Hepatocyte (in vitro differentiated cells): ENCODE measurements at regions not wholly inside any gene's neighbourhood (a gene's known extent, or its start where the extent isn't known, plus 50 kb on each side); places are given as distances from the start of the nearest gene placed in this dataset.

Experiments used
- DNase-seq: peaks from one replicate; pipeline ENCODE4 v3.0.0-alpha.2; 2016; ENCODE audit warnings: low spot score
- H2AFZ ChIP-seq: fragments of 200-600 bp; sonication (generic); 2 replicates; pipeline ENCODE4 v1.6.0; 2016; ENCODE audit warnings: antibody characterized with exemption, mild to moderate bottlenecking
- H3K27ac ChIP-seq: fragments of 200-600 bp; sonication (generic); 2 replicates; pipeline ENCODE4 v1.5.1; 2016; ENCODE audit warnings: mild to moderate bottlenecking
- H3K27me3 ChIP-seq: fragments of 200-600 bp; sonication (generic); 2 replicates; pipeline ENCODE4 v1.6.1; 2016
- H3K36me3 ChIP-seq: fragments of 200-600 bp; sonication (generic); replicated peaks from 2 replicates; pipeline ENCODE4 v1.5.1; 2016; ENCODE audit warnings: low read depth; ENCODE audit not compliant: insufficient read depth
- H3K4me1 ChIP-seq: fragments of 200-600 bp; sonication (generic); 2 replicates; pipeline ENCODE4 v1.5.1; 2016; ENCODE audit warnings: mild to moderate bottlenecking, moderate library complexity; ENCODE audit not compliant: insufficient read depth
- H3K4me2 ChIP-seq: fragments of 200-600 bp; sonication (generic); 2 replicates; pipeline ENCODE4 v1.6.0; 2016
- H3K4me3 ChIP-seq: fragments of 200-600 bp; sonication (generic); 2 replicates; pipeline ENCODE4 v1.5.1; 2016; ENCODE audit warnings: mild to moderate bottlenecking
- H3K79me2 ChIP-seq: fragments of 200-600 bp; sonication (generic); 2 replicates; pipeline ENCODE4 v1.6.0; 2017; ENCODE audit warnings: mild to moderate bottlenecking
- H3K9me2 ChIP-seq: fragments of 200-600 bp; sonication (generic); replicated peaks from 2 replicates; pipeline ENCODE4 v1.6.0; 2017; ENCODE audit warnings: mild to moderate bottlenecking; ENCODE audit not compliant: insufficient read depth
- H3K9me3 ChIP-seq: fragments of 200-600 bp; sonication (generic); 2 replicates; pipeline ENCODE4 v1.5.1; 2016; ENCODE audit warnings: low read depth, mild to moderate bottlenecking
- H4K20me1 ChIP-seq: fragments of 200-600 bp; sonication (generic); 2 replicates; pipeline ENCODE4 v1.6.0; 2016; ENCODE audit warnings: mild to moderate bottlenecking; ENCODE audit not compliant: insufficient read depth, poor library complexity, severe bottlenecking
- CTCF ChIP-seq: fragments of 200-600 bp; sonication (generic); IDR thresholded peaks from 2 replicates; pipeline ENCODE4 v1.5.1; 2016; ENCODE audit warnings: antibody characterized with exemption, mild to moderate bottlenecking; ENCODE audit not compliant: poor library complexity
- EZH2 ChIP-seq: fragments of 200-600 bp; sonication (generic); IDR thresholded peaks from 2 replicates; pipeline ENCODE4 v1.6.1; 2016; ENCODE audit warnings: antibody characterized with exemption, mild to moderate bottlenecking, borderline replicate concordance
- EZH2phosphoT487 ChIP-seq: fragments of 200-600 bp; sonication (generic); IDR thresholded peaks from one replicate; pipeline ENCODE4 v1.6.1; 2018; ENCODE audit warnings: antibody characterized with exemption, mild to moderate bottlenecking, low read depth, moderate library complexity; ENCODE audit not compliant: unreplicated experiment, severe bottlenecking
- WGBS: methylation state at CpG from one replicate; pipeline ENCODE4 v1.1.6; 2016; ENCODE audit warnings: low lambda C conversion rate; ENCODE audit errors: missing lambda C conversion rate; 5-methylcytosine and 5-hydroxymethylcytosine counted together

- TF ChIP-seq CTCF (no peak), EZH2phosphoT487 (no peak), EZH2 (no peak)
- Histone ChIP-seq H3K27me3 (no peaks in the 10 kb centered on the region), H2AFZ (no peak overlapping the region), H3K79me2 (no peaks in the 10 kb centered on the region), H3K4me1 (no peaks in the 10 kb centered on the region), H3K9me3 (no peaks in the 10 kb centered on the region), H3K27ac (no peak overlapping the region), H3K36me3 (no peaks in the 10 kb centered on the region), H3K4me2 (no peak overlapping the region), H3K9me2 (no peaks in the 10 kb centered on the region), H3K4me3 (no peak overlapping the region), H4K20me1 (no peaks in the 10 kb centered on the region)
- no peak for DNase-seq
- 64% methylated on average over 1 of the region's 1 CpG for WGBS
Observed at GRCh38 chr11:97962758-97963157, 1058.0 kb upstream of the CNTN5 start.

GRCh38 chr11:97963528-97964331, 1057.0 kb upstream of the CNTN5 start:
- Histone ChIP-seq H3K9me2 (no peaks in the 10 kb centered on the region), H3K79me2 (no peaks in the 10 kb centered on the region), H2AFZ (no peak overlapping the region), H4K20me1 (no peaks in the 10 kb centered on the region), H3K4me3 (no peak overlapping the region), H3K36me3 (no peaks in the 10 kb centered on the region), H3K4me1 (no peaks in the 10 kb centered on the region), H3K27ac (no peak overlapping the region), H3K27me3 (no peaks in the 10 kb centered on the region), H3K9me3 (no peaks in the 10 kb centered on the region), H3K4me2 (no peak overlapping the region)
- TF ChIP-seq EZH2 (no peak), EZH2phosphoT487 (no peak), CTCF (no peak)
- WGBS = 58% methylated on average over 8 of the region's 8 CpGs
- DNase-seq = no peak

- no peaks in the 10 kb centered on the region for H3K79me2 ChIP-seq
- TF ChIP-seq EZH2phosphoT487 (no peak), EZH2 (no peak), CTCF (no peak)
- no peaks in the 10 kb centered on the region for H3K36me3 ChIP-seq
- 94% methylated on average over 3 of the region's 3 CpGs for WGBS
- H3K4me2 ChIP-seq = no peak overlapping the region
- no peak overlapping the region for H3K27ac ChIP-seq
- no peaks in the 10 kb centered on the region for H3K9me3 ChIP-seq
- no peaks in the 10 kb centered on the region for H3K9me2 ChIP-seq
- DNase-seq = no peak
- no peaks in the 10 kb centered on the region for H3K27me3 ChIP-seq
- no peaks in the 10 kb centered on the region for H3K4me1 ChIP-seq
- no peak overlapping the region for H3K4me3 ChIP-seq
- no peaks in the 10 kb centered on the region for H4K20me1 ChIP-seq
- no peak overlapping the region for H2AFZ ChIP-seq
Observed at GRCh38 chr11:97964332-97965004, 1056.3 kb upstream of the CNTN5 start.
